ENCODE measurements at regions not wholly inside any gene's neighbourhood (a gene's known extent, or its start where the extent isn't known, plus 50 kb on each side); places are given as distances from the start of the nearest gene placed in this dataset.

DNA sequence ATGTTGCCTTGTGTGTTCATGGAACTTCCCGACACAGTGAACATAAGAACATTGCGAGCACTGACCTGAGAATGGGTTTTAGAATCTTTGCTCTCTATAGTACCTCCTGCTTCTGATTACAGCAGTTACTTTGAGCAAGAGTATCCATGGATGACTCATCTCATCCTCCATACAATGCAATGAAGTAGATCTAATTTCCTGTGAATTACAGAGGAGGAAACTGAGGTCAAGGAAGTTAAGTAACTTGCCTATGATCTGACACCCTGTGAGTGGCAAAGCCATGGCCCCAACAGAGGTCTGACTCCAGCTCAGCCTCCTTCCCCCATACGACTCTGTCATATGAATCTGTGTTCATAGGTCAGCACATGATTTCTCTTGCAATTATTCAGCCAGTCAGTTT is 518.1 kb downstream of the TFAP2A start:
- CTCF ChIA-PET: no interaction called here
- Histone ChIP-seq H3K27me3 (ENCODE audit: control insufficient read depth in 2 of 2, insufficient read depth in 2 of 2, low read length in 2 of 2) (no peaks in the 10 kb centered on the region), H3K9ac (replicated peaks; ENCODE audit: extremely low read depth, insufficient read depth, low read length) (no peak overlapping the region), H3K4me2 (ENCODE audit: insufficient read depth, low read length) (no peak overlapping the region), H4K20me1 (replicated peaks; ENCODE audit: control insufficient read depth, extremely low read depth, insufficient read depth, low read length) (no peaks in the 10 kb centered on the region), H3K4me1 (ENCODE audit: control insufficient read depth, extremely low read depth, insufficient read depth, low read length) (peaks cover 6% of the 10 kb centered on the region), H3K9me3 (replicated peaks; ENCODE audit: control insufficient read depth, insufficient read depth, low read length) (no peaks in the 10 kb centered on the region), H3K79me2 (ENCODE audit: control insufficient read depth, insufficient read depth, low read length) (no peaks in the 10 kb centered on the region), H3K27ac (ENCODE audit: insufficient read depth, low read depth, low read length) (no peak overlapping the region), H3K36me3 (ENCODE audit: control insufficient read depth in 2 of 2, extremely low read depth in 1 of 2, insufficient read depth in 2 of 2, low read length in 2 of 2) (no peaks in the 10 kb centered on the region), H2AFZ (ENCODE audit: low read depth, low read length) (no peak overlapping the region), H3K4me3 (replicated peaks in 1 of 3; ENCODE audit: insufficient read depth in 1 of 3, low read depth in 1 of 3, low read length in 3 of 3) (no peak overlapping the region), H3K9me1 (replicated peaks; ENCODE audit: control insufficient read depth, extremely low read depth, insufficient read depth, low read length) (no peaks in the 10 kb centered on the region)
- dilution Hi-C loops (cut with MboI; ENCODE audit: extremely low pct_ligation_motif_present, low sequenced_read_pairs): no loop called here
- FAIRE-seq: peak; percentile 62
- POLR2A ChIA-PET: no interaction called here
- TF ChIP-seq EZH2 (IDR thresholded peaks at IDR 0.05; ENCODE audit: borderline replicate concordance, low read depth, low read length, severe bottlenecking) (no peak), JUN (IDR thresholded peaks at IDR 0.05; ENCODE audit: borderline replicate concordance, insufficient read depth, insufficient read length, low read depth) (peak; percentile 75), FOS (IDR thresholded peaks at IDR 0.05; ENCODE audit: borderline replicate concordance, insufficient read depth, low read length) (peak; percentile 61)
- peak; percentile 59 for DNase-seq (ENCODE audit: low read depth, low spot score)
- intact Hi-C loops (cut with micrococcal nuclease): no loop called here
- no TSS peak for BruUV-seq (replicated peaks)

GRCh38 chr6:9890893-9891292 is 524.0 kb downstream of the TFAP2A start:
- Histone ChIP-seq H4K20me1 (replicated peaks; ENCODE audit: control insufficient read depth, extremely low read depth, insufficient read depth, low read length) (no peaks in the 10 kb centered on the region), H3K9me1 (replicated peaks; ENCODE audit: control insufficient read depth, extremely low read depth, insufficient read depth, low read length) (no peaks in the 10 kb centered on the region), H3K4me2 (ENCODE audit: insufficient read depth, low read length) (no peak overlapping the region), H3K27me3 (ENCODE audit: control insufficient read depth in 2 of 2, insufficient read depth in 2 of 2, low read length in 2 of 2) (no peaks in the 10 kb centered on the region), H3K4me1 (ENCODE audit: control insufficient read depth, extremely low read depth, insufficient read depth, low read length) (no peaks in the 10 kb centered on the region), H3K79me2 (ENCODE audit: control insufficient read depth, insufficient read depth, low read length) (no peaks in the 10 kb centered on the region), H3K27ac (ENCODE audit: insufficient read depth, low read depth, low read length) (no peak overlapping the region), H3K9ac (replicated peaks; ENCODE audit: extremely low read depth, insufficient read depth, low read length) (no peak overlapping the region), H3K36me3 (ENCODE audit: control insufficient read depth in 2 of 2, extremely low read depth in 1 of 2, insufficient read depth in 2 of 2, low read length in 2 of 2) (no peaks in the 10 kb centered on the region), H3K9me3 (replicated peaks; ENCODE audit: control insufficient read depth, insufficient read depth, low read length) (no peaks in the 10 kb centered on the region), H2AFZ (ENCODE audit: low read depth, low read length) (no peak overlapping the region), H3K4me3 (replicated peaks in 1 of 3; ENCODE audit: insufficient read depth in 1 of 3, low read depth in 1 of 3, low read length in 3 of 3) (no peak overlapping the region)
- TF ChIP-seq GATA2 (IDR thresholded peaks at IDR 0.05; ENCODE audit: insufficient read depth, insufficient read length, low read depth, low read length): no peak
- no peak for TF ChIP-seq MYC (IDR thresholded peaks at IDR 0.05; ENCODE audit: low read depth, low read length)
- TF ChIP-seq FOS (IDR thresholded peaks at IDR 0.05; ENCODE audit: borderline replicate concordance, insufficient read depth, low read length): no peak
- no peak for TF ChIP-seq POLR2A (IDR thresholded peaks at IDR 0.05; ENCODE audit: low read depth, low read length)
- TF ChIP-seq CTCF (IDR thresholded peaks at IDR 0.05; ENCODE audit: extremely low read depth in 1 of 2, insufficient read depth in 1 of 2, low read depth in 1 of 2, low read length in 2 of 2): no peak
- no peak for TF ChIP-seq JUN (IDR thresholded peaks at IDR 0.05; ENCODE audit: borderline replicate concordance, insufficient read depth, insufficient read length, low read depth)
- no peak for FAIRE-seq
- no TSS peak for BruUV-seq (replicated peaks)
- POLR2A ChIA-PET: no interaction called here
- intact Hi-C loops (cut with micrococcal nuclease): no loop called here
- DNase-seq (ENCODE audit: low read depth, low spot score): no peak
- CTCF ChIA-PET: no interaction called here
- dilution Hi-C loops (cut with MboI; ENCODE audit: extremely low pct_ligation_motif_present, low sequenced_read_pairs): no loop called here
